ENCODE measurements at regions not wholly inside any gene's neighbourhood (a gene's known extent, or its start where the extent isn't known, plus 50 kb on each side); places are given as distances from the start of the nearest gene placed in this dataset.

GRCh38 chr10:47098238-47098637 is 187.0 kb downstream of the PTPN20 start:
- TF ChIP-seq CTCF (IDR thresholded peaks at IDR 0.05) = no peak
- no peak for TF ChIP-seq EZH2 (IDR thresholded peaks at IDR 0.05; ENCODE audit: borderline replicate concordance, insufficient read depth, low read depth, low read length, poor library complexity, severe bottlenecking)
